Heart left ventricle (tissue), 13 donors: ENCODE measurements at regions not wholly inside any gene's neighbourhood (a gene's known extent, or its start where the extent isn't known, plus 50 kb on each side); places are given as distances from the start of the nearest gene placed in this dataset.

Source experiments
- POLR2A ChIP-seq, 2 donors: fragments of 450-650 bp; IDR thresholded peaks; one replicate each; pipeline ENCODE4 v1.6.1; 2017; ENCODE audit warnings: antibody characterized with exemption in 2 of 2, mild to moderate bottlenecking in 2 of 2, moderate library complexity in 2 of 2
- TF ChIP-seq, protein P1 (sequence below), 12 donors: fragments of 200-600 bp; sonication (generic) in 4 of 12; IDR thresholded peaks; one replicate each; pipeline versions ENCODE4 v1.5.0 to v1.8.0; 2018 to 2022; ENCODE audit warnings: antibody characterized with exemption in 12 of 12, mild to moderate bottlenecking in 5 of 12
- donor health status: ischemic (EF 13 %, LVEDD 7.1; RV severe dilation, severe dysfunction).
- donor health status: DM: no; HTN: yes; CAD: no.
- donor health status: DM: no; HTN: no; CAD: no.
- donor health status: ischemic (EF 25% LVEDD 6.9; RV normal size, moderate dysfunction).
- donor health status: ischemic (EF 25% LVEDD 5.7; RV mildly dilated, moderate dysfunction).
- donor health status: ischemic (EF 35%, LVEDD 5.7; RV mildly dilated, moderate dysfunction).
- donor health status: nonischemic (EF 11% LVEDD 7.7; RV severe dilation, severe dysfunction).
- donor health status: DM: yes; HTN: yes; CAD: no.
- donor health status: PGD.
- donor health status: ischemic (EF 29% LVEDD 5.4; RV normal size, mild dysfunction).
- donor health status: nonischemic (EF 23%, LVEDD 6.1; RV moderate dilation, normal function).

DNA sequence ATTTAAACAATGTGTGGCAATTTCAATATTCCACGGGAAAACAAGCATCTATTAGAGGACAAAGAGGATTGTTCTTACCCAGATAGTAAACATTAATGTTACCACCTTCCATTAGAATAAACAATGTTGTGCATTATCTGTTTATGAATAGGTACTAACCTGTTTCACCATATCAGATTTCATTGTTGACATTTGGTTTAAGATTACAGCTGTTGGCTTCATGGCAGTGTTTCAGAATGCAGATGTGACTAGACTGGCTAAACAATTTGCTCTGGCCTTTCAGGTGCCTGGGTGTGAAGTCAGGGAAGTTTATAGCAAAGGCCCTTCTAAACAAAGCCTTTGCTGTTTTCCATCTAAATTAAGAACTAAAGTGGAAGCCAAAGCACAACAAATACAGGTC lies 464.7 kb upstream of the FAM47C start:
- no peak for TF ChIP-seq POLR2A (IDR thresholded peaks at IDR 0.05)
- TF ChIP-seq, protein P1, sequence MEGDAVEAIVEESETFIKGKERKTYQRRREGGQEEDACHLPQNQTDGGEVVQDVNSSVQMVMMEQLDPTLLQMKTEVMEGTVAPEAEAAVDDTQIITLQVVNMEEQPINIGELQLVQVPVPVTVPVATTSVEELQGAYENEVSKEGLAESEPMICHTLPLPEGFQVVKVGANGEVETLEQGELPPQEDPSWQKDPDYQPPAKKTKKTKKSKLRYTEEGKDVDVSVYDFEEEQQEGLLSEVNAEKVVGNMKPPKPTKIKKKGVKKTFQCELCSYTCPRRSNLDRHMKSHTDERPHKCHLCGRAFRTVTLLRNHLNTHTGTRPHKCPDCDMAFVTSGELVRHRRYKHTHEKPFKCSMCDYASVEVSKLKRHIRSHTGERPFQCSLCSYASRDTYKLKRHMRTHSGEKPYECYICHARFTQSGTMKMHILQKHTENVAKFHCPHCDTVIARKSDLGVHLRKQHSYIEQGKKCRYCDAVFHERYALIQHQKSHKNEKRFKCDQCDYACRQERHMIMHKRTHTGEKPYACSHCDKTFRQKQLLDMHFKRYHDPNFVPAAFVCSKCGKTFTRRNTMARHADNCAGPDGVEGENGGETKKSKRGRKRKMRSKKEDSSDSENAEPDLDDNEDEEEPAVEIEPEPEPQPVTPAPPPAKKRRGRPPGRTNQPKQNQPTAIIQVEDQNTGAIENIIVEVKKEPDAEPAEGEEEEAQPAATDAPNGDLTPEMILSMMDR (IDR thresholded peaks at IDR 0.05): no peak
